ENCODE measurements at regions not wholly inside any gene's neighbourhood (a gene's known extent, or its start where the extent isn't known, plus 50 kb on each side); places are given as distances from the start of the nearest gene placed in this dataset.

- TF ChIP-seq CTCF (IDR thresholded peaks at IDR 0.05) (no peak), ZFX (IDR thresholded peaks at IDR 0.05; ENCODE audit: borderline replicate concordance) (no peak)
Measured at GRCh38 chr18:51290860-51291259, 93.4 kb upstream of the MEX3C start.

All from 22Rv1 (cell line).